NCI-H748 (cell line): ENCODE measurements at regions not wholly inside any gene's neighbourhood (a gene's known extent, or its start where the extent isn't known, plus 50 kb on each side); places are given as distances from the start of the nearest gene placed in this dataset.

Source experiments
- DNase-seq: peaks from one replicate; lab custom pipeline; 2025; ENCODE audit not compliant: unreplicated experiment; lab: John Stamatoyannopoulos, UW

DNA sequence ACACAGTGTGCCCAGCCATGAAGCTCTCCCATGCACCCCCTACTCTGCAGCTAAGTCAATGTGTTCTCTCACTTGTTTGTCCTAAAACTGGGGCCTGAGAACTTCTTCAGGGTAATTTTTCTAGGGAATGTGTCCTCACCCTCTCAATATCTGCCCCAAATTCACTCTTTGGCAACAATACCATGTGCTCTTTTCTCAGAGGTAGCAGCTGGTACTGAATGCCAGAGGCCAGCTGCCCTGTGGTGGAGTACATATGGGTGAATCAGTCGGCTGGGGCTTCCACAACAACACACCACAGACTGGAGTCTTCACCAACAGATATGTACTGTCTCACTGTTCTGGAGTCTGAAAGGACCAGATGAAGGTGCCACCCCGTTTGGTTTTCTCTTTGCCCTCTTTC, 97.7 kb upstream of the TOP3B start:
- no peak for DNase-seq

DNA sequence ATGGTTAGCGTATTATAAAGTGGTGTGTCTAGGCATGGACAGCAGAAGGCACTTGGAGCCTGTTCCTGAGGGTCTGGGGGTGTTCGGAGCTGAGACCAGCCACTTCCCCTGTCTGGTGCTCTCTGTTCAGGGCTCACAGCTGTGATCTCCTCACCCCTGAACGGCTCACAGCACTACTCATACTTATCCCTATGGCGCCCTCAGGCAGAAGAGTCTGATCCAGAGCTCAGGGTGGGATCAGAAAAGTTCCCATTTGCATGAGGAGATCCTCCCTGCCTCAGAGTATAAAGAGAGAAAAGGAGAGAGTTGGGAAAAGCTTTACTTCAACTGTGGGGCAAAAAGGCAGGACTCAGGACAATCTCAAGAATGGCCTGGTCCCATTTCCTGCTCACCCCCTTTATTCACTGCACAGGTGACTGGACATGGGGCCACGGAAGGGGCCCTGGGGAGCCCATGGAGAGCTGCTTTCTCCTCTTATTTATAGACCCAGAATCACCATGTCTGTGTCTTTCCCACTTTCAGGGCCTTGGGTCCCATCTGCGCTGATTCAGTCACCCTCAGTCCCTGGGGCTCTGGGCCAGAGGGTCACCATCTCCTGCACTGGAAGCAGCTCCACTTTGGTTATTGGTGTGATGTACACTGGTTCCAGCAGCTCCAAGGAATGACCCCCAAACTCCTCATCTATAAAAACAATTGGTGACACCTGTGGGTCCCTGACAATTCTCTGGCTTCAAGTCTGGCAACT, 97.0 kb upstream of the TOP3B start:
- no peak for DNase-seq

DNA sequence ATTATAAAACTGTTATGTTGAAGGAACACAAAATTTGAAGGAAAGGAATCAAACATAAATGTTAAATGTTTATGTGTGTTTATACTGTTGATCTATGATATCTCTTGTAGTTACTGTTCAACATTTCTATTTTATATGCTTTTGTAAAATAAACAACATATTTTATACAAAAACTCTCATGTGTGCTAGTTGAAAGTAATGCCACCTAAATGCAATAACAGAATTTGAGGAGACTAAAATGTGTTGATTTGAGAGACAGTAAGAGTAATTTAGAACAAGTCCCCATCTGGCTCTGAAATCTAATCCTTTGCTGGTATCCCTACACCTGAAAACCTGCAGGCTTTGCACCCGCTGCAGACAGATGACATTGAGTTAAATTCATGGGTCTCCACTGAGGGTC, 95.7 kb upstream of the TOP3B start:
- DNase-seq = no peak

DNA sequence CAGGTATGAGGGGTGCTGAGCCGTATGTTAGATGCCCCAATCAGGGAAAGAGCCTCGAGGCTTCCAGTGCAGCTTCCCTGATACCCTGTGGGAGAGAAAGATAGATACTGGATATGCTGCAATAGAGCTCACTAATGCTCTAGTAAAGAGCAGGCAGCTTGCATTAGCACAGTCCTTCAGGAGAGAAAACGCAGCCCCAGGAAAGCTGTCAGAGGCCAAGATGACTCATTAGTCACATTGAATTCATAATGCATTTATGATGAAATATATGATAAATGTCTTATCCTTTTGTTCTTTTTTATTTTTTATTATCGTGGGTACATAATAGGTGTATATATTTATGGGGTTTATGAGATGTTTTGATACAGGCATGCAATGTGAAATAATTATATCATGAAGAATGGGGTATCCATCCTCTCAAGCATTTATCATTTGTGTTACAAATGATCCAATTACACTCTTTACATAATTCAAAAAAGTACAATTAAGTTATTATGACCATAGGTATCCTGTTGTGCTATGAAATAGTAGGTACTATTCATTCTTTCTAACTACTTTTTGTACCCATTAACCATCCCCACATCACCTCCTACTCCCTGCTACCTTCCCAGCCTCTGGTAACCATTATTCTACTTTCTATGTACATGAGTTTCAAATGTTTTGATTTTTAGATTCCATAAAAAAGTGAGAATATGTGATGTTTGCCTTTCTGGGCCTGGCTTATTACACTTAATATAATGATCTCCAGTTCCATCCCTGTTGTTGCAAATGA, 94.5 kb upstream of the TOP3B start:
- no peak for DNase-seq

DNA sequence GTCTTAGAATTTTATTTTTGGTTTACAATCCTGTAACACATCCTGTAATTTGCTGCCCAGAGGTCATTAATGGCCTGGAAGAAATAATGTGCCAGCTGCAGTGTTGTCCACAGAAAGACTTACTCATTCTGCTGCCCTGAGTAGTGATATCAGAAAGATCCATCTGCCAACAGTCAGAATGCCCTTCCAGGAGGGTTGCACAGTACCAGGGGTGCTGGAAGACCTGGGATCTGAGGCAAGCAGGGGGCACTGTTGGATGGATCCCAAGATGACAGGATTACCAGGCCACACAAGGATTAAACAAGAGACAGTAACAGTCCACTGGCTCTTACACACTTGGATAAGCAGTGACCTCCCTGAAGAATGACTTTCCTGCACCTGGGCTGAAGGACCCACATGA, 93.8 kb upstream of the TOP3B start:
- no peak for DNase-seq

DNA sequence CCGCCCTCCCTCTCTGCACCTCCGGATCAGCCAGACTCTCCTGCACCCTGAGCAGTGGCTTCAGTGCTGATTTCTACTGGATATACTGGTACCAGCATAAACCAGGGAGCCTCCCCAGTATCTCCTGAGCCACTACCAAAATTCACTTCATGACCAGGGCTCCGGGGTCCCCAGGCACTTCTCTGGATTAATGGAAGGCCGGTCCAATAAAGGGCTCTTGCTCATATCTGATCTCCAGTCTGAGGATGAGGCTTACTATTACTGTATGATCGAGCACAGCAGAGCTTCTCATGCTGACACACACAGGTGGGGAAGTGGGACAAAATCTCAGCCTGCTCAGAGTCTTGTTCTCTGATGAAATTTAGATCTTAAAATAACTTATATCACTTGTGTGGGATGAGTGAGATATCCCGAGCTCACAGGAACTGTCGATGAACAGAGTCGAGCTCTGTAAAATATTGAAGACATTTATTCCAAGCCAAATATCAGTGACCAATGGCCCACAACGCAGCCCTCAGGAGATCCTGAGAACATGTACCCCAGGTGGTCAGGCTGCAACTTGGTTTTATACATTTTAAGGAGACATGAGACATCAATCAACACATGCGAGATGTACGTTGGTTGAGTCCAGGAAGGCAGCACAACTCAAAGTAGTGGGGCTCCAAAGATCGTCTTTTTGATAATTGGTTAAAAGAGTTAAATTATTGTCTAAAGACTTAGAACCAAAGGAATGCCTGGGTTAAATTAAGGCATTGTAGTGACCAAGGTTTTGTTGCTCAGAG, 93.0 kb upstream of the TOP3B start:
- no peak for DNase-seq

DNA sequence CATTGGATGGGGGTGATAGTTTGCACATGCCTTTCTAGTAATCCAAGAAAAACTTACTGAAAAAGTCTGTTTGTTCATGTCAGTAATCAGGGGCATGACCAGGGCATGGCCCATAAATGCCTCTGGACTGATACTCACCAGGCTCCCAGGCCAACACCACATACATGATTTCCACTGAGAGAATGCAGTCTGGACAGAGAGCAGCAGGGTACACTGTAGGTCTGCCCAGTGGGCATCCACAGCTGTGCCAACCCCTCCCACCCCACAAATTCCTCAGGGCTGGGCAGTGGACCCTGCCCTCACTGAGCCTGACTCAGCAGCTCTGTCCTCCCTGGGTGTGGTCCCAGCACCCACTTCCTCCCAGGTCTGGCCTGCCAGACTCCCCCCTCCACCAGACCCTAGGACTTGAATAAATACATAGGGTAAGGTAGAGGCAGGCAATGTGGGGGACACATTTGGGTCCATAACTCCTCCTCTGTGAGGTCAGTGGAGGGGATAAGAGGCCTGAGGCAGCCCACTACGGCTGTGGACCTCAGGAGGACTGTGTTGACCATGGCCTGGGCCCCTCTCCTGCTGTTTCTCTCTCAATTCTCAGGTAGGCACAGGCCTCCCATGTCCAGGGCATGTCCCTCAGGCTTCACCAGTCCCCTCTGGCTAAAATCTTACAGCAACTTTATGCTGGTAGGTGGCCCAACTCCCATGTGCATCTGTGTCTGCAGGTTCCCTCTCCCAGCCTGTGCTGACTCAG, 92.2 kb upstream of the TOP3B start:
- DNase-seq = no peak

DNA sequence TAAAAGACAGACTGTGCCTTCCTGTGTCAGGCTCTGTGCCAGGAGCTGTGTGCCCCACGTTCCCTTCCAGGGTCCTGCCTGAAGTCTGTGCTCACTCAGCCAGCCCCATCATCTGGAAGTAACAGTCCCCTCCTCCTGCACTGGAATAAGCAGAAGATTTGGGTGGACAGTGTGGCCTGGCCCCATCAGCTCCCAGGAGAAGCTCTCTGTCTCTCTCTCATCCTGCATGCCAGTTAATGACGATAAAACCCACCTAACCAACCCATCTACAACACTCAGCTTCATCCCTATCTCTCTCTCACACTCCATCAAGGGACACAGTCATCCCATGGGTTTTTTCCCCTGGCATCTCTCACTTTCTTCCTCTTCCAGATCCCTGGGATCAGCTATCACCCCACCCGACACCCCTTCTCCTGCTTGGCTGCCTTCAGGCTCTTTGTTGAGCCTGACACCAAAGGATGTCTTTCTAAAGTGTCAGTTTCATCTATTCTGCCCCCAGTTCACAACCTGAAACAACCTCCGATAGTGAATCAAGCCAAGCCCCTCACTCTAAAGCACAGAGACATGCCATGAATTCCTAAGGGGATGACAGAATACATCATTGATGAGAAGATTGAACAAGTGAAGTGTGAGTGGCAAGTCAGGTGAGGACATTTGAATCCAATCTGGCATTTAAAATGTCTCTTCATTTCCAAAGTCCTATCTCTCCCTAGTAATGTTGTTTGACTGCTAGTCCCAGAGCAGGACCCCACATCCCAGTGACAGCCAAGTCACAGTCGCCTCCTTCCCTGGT, 91.4 kb upstream of the TOP3B start:
- DNase-seq = no peak

DNA sequence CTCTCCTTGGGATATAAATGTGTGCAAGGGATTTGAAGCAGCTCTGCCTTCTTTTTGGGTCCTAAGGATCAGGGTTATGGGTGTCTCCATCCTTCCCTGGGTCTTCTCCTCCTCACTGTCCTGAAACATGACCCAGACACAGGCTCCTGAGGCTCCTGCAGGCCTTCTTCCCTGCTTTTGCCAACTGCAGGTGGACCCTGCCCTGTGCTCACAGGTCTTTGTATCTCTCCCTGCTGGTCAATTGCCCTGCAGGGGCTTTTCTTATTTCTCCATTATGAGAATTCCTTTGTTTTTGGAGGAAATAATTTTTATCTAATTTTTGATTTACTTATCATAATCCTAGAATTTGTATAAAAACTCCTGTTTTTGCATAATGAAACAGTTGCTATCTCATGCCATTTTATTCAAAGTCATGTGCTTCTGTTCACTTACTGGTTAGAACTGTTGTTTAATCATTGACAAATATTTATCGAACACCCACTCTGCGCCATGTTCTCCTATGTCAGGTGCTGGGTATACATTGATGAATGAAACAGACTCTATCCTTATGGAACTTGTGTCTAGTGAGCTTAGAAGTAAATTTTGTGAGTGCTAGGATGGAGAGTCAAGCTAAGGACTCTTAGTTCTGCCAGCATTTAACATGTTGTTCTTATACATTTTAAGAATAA, 89.7 kb upstream of the TOP3B start:
- no peak for DNase-seq

DNA sequence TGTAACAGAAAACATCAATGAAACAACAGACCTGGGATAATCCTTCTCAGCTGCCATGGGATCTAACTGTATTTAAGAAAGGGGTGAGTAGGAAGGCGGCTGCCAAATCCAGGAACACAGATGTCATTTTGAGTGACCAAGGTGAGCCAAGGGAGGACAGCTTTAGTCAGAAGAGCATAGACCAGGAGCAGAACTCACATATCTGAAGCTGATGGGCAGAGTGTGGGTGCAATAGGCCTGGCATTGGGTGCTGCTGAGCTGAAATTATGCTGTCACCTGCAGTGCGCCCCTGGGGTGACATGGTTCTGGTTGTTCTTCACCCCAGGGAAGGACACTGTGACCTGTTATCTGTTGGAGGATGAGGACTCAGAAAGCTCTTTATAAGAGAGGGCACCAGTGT, 88.9 kb upstream of the TOP3B start:
- no peak for DNase-seq

DNA sequence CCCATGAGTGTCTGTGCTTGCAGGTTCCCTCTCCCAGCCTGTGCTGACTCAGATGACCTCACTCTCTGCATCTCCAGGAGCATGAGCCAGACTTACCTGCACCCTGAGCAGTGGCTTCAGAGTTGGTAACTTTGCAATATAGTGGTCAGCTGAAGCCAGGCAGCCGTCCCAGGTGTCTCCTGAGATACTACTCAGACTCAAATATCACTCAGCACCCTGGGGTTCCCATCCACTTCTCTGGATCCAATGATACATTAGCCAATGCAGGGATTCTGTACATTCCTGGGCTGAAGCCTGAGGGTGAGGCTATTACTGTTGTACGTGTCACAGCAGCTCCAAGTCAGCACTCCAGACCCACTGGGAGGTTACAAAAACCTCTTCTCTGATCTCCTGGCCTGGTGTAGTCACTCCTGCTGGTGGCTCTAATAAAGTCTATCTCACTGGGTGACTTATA, 87.8 kb upstream of the TOP3B start:
- DNase-seq = no peak

DNA sequence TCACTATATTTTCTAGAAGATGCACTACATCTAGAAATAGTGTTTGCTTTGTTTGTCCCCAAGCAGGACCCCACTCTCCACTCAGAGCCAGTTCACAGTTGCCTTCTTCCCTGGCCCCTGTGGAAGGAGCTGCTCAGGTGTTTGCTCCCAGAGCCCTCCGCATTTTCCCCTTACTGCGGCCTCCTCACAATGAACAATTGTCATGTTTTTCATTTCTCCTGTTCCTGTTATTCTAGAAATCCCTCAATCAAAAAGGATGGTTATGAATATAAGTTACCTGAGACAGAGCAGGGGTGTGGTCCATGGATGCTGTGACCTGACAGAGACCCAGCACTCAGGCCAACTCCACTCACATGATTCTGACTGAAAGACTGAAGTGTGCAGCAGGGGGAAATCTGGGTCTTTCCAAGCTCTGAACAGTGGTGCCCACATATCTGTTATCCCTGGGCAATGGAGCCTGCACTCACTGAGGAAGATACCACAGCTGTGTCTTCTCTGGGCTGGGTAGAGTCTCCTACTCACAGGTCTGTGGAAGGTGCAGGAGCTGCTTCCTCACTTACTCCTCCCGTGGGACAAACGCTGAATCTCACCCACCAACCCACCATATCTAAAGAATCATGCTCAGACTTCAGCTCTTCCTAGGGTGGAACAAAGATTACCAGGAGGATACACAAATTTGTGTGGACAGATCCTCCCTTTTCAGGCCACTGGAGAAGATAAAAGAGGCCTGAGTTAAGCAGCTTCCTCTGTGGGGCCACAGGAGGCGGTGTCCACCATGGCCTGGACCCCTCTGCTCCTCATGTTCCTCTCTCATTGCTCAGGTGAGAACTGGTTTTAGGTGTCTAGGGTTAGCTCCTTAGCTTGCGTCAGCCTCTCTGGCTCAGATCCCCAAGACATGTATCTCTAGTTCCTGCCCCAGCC, 87.1 kb upstream of the TOP3B start:
- DNase-seq = no peak

DNA sequence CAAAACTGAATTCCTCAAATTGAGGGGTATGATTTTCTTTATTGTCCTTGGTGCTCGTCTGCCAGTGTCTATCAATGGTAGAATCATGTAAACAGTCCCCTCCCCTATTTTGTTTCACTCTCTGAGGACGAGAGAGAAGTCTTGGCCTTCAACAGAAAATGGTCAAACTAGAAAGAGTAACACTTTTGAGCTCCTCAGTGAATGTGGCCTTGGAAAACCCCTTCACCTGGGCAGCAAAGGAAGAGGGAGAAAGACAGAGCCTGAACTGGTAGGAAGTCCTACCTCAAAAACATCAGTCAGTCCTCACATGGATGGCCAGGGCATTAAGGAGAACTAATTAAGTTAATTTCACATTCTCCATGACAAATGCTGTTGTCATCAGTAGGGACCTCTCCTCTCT, 86.1 kb upstream of the TOP3B start:
- DNase-seq = no peak

DNA sequence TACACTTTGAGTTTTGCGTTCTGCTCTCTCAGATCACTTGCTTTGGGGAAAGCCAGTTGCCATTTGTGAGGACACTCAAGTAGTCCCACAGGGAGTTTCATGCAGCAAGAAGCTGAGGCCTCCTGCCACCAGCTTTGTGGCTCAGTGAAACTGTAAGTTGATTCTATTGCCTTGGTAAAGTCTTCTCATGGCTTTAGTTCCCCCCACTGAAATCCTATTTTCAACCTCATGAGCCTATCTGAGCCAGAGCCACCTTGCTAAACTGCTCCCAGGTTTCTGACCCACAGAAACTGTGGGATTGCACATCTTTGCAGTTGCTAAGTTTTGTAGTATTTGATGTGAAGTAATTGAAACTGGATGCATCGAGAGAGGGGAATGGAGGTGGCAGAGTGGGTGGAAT, 85.4 kb upstream of the TOP3B start:
- no peak for DNase-seq

DNA sequence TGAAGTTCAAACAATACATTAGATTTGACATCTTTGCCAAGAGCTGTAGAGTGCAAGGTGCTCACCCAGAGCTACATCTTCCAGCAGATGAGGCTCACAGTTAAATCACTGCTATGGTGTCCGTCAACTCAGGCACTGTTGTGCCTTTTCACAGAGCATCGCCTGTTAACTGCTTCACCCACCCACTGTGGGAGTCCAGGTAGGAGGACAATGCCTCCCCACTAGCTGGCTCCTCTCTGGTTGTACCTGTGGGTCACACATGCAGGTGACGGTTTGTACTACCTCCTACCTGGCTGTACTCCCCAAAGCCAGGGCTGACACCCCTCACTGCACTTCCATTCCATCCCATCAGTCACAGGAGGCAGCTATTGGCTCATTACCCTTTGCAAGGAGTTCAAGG, 84.6 kb upstream of the TOP3B start:
- no peak for DNase-seq

DNA sequence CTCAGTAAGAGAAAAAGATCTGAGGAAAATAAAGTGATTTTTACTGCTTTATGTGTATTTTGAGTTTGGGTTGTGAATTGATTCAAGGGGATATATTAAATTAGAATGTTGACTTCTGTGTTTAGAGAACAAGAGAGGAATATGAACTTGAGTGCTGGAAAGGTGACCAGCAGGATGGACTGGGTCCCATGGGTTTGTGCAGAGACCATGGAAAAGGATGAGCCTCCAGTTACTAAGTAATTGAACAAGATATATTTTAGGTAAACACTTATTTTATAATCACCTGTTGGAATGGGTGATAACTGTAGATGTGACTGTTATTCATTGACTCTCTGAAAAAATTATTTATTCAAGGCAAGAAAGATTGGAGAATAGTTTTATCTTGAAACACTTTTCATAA, 82.0 kb upstream of the TOP3B start:
- no peak for DNase-seq

DNA sequence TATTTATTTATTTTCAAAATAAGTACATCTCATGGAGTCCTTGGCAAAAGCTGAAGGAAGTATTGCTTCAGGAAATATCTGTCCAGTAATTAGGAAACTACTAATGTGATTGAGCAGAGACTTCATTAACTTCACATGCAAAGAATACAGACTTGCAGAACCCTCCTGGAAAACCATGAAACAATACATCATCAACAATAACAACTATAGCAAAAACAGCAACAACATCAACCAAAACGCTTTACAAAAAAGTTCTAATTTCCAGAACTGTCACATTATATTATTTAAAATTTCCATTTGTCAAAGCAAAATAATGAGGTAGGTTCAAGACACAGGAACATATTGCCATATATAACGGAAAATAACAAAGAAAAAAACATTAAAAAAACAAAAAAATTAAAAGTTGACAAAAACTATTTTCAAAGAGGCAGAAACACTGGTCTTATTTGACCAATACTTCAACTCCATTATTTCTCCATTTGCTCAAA, 79.8 kb upstream of the TOP3B start:
- no peak for DNase-seq
